Left renal pelvis (tissue), 4 donors: ENCODE measurements at regions not wholly inside any gene's neighbourhood (a gene's known extent, or its start where the extent isn't known, plus 50 kb on each side); places are given as distances from the start of the nearest gene placed in this dataset.
"Not testable (repeated sequence)": the region's sequence is repeated elsewhere in the genome, so short reads cannot be mapped to it uniquely, and the experiment has no call there.

ENCODE experiments used
- DNase-seq, 4 donors: peaks; one replicate each; pipeline ENCODE4 v3.0.0-alpha.2; 2013; ENCODE audit warnings: low read depth in 4 of 4, low spot score in 3 of 4

GRCh38 chr9:124163760-124164255, 93.9 kb upstream of the NEK6 start:
- no peak for DNase-seq

- no peak for DNase-seq
Observed at GRCh38 chr9:124164811-124165210, 92.9 kb upstream of the NEK6 start.

- no peak for DNase-seq
Observed at GRCh38 chr9:124174433-124174832, 83.3 kb upstream of the NEK6 start.

- DNase-seq: not testable (repeated sequence)
Observed at GRCh38 chr9:124177522-124177921, 80.2 kb upstream of the NEK6 start.

GRCh38 chr9:124179196-124180071, 78.3 kb upstream of the NEK6 start:
- DNase-seq: no peak

GRCh38 chr9:124180557-124180956, 77.2 kb upstream of the NEK6 start:
- no peak for DNase-seq

- no peak for DNase-seq
Observed at GRCh38 chr9:124182741-124183140, 75.0 kb upstream of the NEK6 start.

GRCh38 chr9:124183772-124184171, 74.0 kb upstream of the NEK6 start:
- no peak for DNase-seq

GRCh38 chr9:124185413-124185812, 72.3 kb upstream of the NEK6 start:
- DNase-seq: no peak

GRCh38 chr9:124187311-124187710, 70.4 kb upstream of the NEK6 start:
- DNase-seq: no peak

- DNase-seq: no peak
Observed at GRCh38 chr9:124188331-124189110, 69.2 kb upstream of the NEK6 start.

- DNase-seq: no peak
Observed at GRCh38 chr9:124190761-124191160, 67.0 kb upstream of the NEK6 start.

- no peak for DNase-seq
Observed at GRCh38 chr9:124191691-124192395, 65.9 kb upstream of the NEK6 start.

GRCh38 chr9:124196814-124197176, 61.0 kb upstream of the NEK6 start:
- no peak for DNase-seq

GRCh38 chr9:124197177-124198095, 60.3 kb upstream of the NEK6 start:
- DNase-seq: no peak

GRCh38 chr9:124198331-124198730, 59.4 kb upstream of the NEK6 start:
- DNase-seq: no peak

GRCh38 chr9:124198948-124199347, 58.8 kb upstream of the NEK6 start:
- DNase-seq: no peak

- no peak for DNase-seq
Observed at GRCh38 chr9:124199474-124199873, 58.3 kb upstream of the NEK6 start.

- no peak for DNase-seq
Observed at GRCh38 chr9:124202447-124202971, 55.2 kb upstream of the NEK6 start.
